HCT116 (cell line): ENCODE measurements at regions not wholly inside any gene's neighbourhood (a gene's known extent, or its start where the extent isn't known, plus 50 kb on each side); places are given as distances from the start of the nearest gene placed in this dataset.

Experiments
- ATAC-seq: fragments of 200-7000 bp; cut with Tn5 transposase; 2 replicates; pipeline ENCODE4 v1.9.1; 2020; ENCODE audit warnings: mild to moderate bottlenecking, moderate library complexity
- BruUV-seq: library from RNA; stranded (reverse); fragments of 400-500 nt; replicated peaks from 2 replicates; lab custom pipeline; 2021; lab: Mats Ljungman, UMichigan
- CTCF ChIA-PET: fragments of 300-600 bp; sonication (Branson Sonifier 250); formaldehyde crosslinking; loops from one replicate; lab custom pipeline; 2021; ENCODE audit warnings: antibody characterized with exemption; lab: Charles Lee
- POLR2A ChIA-PET: fragments of 300-600, 350-600 bp; sonication (Branson Sonifier 250); formaldehyde crosslinking; loops from one replicate; lab custom pipeline; 2021; ENCODE audit warnings: antibody characterized with exemption; lab: Charles Lee
- RAD21 ChIA-PET, 2 experiments: fragments of 300-600 bp; sonication (Branson Sonifier 250); formaldehyde crosslinking; loops; one replicate each; lab custom pipeline; 2023; ENCODE audit warnings: low total read pairs in 2 of 2; ENCODE audit not compliant: uncharacterized antibody in 2 of 2, unreplicated experiment in 2 of 2, low non-redundant PET in 1 of 2; lab: Charles Lee
- DNase-seq: peaks from one replicate; pipeline ENCODE4 v3.0.0-alpha.2; 2010; ENCODE audit warnings: low read depth, low spot score
- H2AFZ ChIP-seq: fragments of 200-600 bp; shearing (Covaris generic), sonication (generic); 2 replicates; pipeline ENCODE4 v1.6.1; 2017; ENCODE audit warnings: low read depth, mixed run types, mixed read lengths, antibody characterized with exemption, low read length; ENCODE audit not compliant: poor library complexity, severe bottlenecking
- H3K27ac ChIP-seq: 2 replicates; pipeline ENCODE4 v1.5.1; 2012; ENCODE audit warnings: low read depth, low read length
- H3K27me3 ChIP-seq: fragments of 200-600 bp; sonication (generic); 2 replicates; pipeline ENCODE4 v1.6.1; 2016; ENCODE audit warnings: mixed run types, low read length, mixed read lengths; ENCODE audit not compliant: insufficient read depth
- H3K36me3 ChIP-seq, 2 experiments: fragments of 200-500 bp in 1 of 2; fragments of 200-600 bp in 1 of 2; sonication (Bioruptor generic) in 1 of 2; sonication (generic) in 1 of 2; 2 replicates each; pipeline versions ENCODE4 v1.5.1 to v1.6.1; 2014 to 2016; ENCODE audit warnings: low read length in 2 of 2, inconsistent platforms in 1 of 2, mixed read lengths in 1 of 2, mixed run types in 1 of 2; ENCODE audit not compliant: insufficient read depth in 2 of 2, control insufficient read depth in 1 of 2
- H3K4me1 ChIP-seq, 2 experiments: fragments of 200-600 bp in 1 of 2; sonication (generic) in 1 of 2; 2 replicates each; pipeline versions ENCODE4 v1.5.1 to v1.6.1; 2012 to 2017; ENCODE audit warnings: low read length in 2 of 2, inconsistent platforms in 1 of 2, mild to moderate bottlenecking in 1 of 2, mixed read lengths in 1 of 2, mixed run types in 1 of 2, moderate library complexity in 1 of 2; ENCODE audit not compliant: insufficient read depth in 2 of 2, control insufficient read depth in 1 of 2
- H3K4me2 ChIP-seq: fragments of 200-600 bp; sonication (generic); 2 replicates; pipeline ENCODE4 v1.6.1; 2017; ENCODE audit warnings: mixed run types, low read length, mixed read lengths
- H3K4me3 ChIP-seq, 2 experiments: fragments of 200-600 bp in 1 of 2; sonication (generic) in 1 of 2; replicated peaks in 1 of 2; 2 replicates each; pipeline ENCODE4 v1.5.1; 2011 to 2016; ENCODE audit warnings: low read length in 2 of 2, control low read depth in 1 of 2, low read depth in 1 of 2, mild to moderate bottlenecking in 1 of 2, mixed read lengths in 1 of 2, mixed run types in 1 of 2
- H3K79me2 ChIP-seq: fragments of 200-600 bp; sonication (generic); 2 replicates; pipeline ENCODE4 v1.6.1; 2017; ENCODE audit warnings: mild to moderate bottlenecking, mixed run types, low read length, moderate library complexity, mixed read lengths; ENCODE audit not compliant: insufficient read depth
- H3K9ac ChIP-seq: fragments of 200-600 bp; sonication (generic); 2 replicates; pipeline ENCODE4 v1.6.1; 2016; ENCODE audit warnings: low read length, mixed read lengths
- H3K9me2 ChIP-seq: fragments of 200-600 bp; sonication (generic), shearing (Covaris generic); 2 replicates; pipeline ENCODE4 v1.6.1; 2017; ENCODE audit warnings: mixed run types, mild to moderate bottlenecking, moderate library complexity; ENCODE audit not compliant: insufficient read depth
- H3K9me3 ChIP-seq, 2 experiments: fragments of 200-500 bp in 1 of 2; fragments of 200-600 bp in 1 of 2; sonication (Bioruptor generic) in 1 of 2; sonication (generic) in 1 of 2; 2 replicates each; pipeline ENCODE4 v1.6.1; 2014 to 2017; ENCODE audit warnings: low read length in 2 of 2, mixed read lengths in 2 of 2, inconsistent platforms in 1 of 2, low read depth in 1 of 2, mild to moderate bottlenecking in 1 of 2, mixed run types in 1 of 2, moderate library complexity in 1 of 2; ENCODE audit not compliant: control insufficient read depth in 1 of 2, insufficient read depth in 1 of 2
- H4K20me1 ChIP-seq: fragments of 200-600 bp; sonication (generic), shearing (Covaris generic); 2 replicates; pipeline ENCODE4 v1.6.1; 2017; ENCODE audit warnings: mixed run types, mild to moderate bottlenecking, moderate library complexity; ENCODE audit not compliant: insufficient read depth
- CBX3 ChIP-seq: IDR thresholded peaks from 2 replicates; pipeline ENCODE4 v1.6.1; 2012; ENCODE audit warnings: low read depth
- CEBPB ChIP-seq: IDR thresholded peaks from 2 replicates; pipeline ENCODE4 v1.6.1; 2012; ENCODE audit warnings: low read depth
- EGR1 ChIP-seq: IDR thresholded peaks from 2 replicates; pipeline ENCODE4 v1.6.1; 2012; ENCODE audit warnings: low read depth
- ELF1 ChIP-seq: IDR thresholded peaks from 2 replicates; pipeline ENCODE4 v1.6.1; 2012; ENCODE audit warnings: low read depth, borderline replicate concordance
- EZH2phosphoT487 ChIP-seq: fragments of 200-600 bp; IDR thresholded peaks from 2 replicates; pipeline ENCODE4 v1.6.1; 2018; ENCODE audit warnings: antibody characterized with exemption, borderline replicate concordance
- FOSL1 ChIP-seq: IDR thresholded peaks from 2 replicates; pipeline ENCODE4 v1.6.1; 2012; ENCODE audit warnings: low read depth
- JUND ChIP-seq: IDR thresholded peaks from 2 replicates; pipeline ENCODE4 v1.6.1; 2012
- SIN3A ChIP-seq: IDR thresholded peaks from 2 replicates; pipeline ENCODE4 v1.6.1; 2012; ENCODE audit warnings: low read depth
- intact Hi-C: fragments of 100-400 bp; cut with micrococcal nuclease; formaldehyde crosslinking; loops from 2 replicates; pipeline ENCODE4 v1.10.0; 2022
- TF ChIP-seq, protein P1 (sequence below): IDR thresholded peaks from 2 replicates; pipeline ENCODE4 v1.6.1; 2012; ENCODE audit warnings: low read depth
- TF ChIP-seq, protein P2 (sequence below): IDR thresholded peaks from 2 replicates; pipeline ENCODE4 v1.6.1; 2012
- TF ChIP-seq, protein P3 (sequence below): IDR thresholded peaks from 2 replicates; pipeline ENCODE4 v1.6.1; 2012

DNA sequence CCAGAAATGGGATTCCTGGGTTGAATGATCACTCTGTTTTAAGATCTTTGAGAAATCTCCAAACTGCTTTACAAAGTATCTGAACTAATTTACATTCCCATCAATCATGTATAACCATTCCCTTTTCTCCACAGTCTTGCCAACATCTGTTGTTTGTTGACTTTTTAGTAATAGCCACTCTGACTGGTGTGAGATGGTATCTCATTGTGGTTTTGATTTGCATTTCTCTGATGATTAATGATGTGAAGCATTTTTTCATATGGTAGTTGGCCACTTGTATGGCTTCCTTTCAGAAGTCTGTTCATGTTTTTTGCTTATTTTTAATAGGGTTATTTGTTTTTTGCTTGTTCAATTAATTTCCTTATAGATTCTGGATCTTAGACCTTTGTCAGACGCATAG is 211.8 kb upstream of the AVPR1A start (continued):
- TF ChIP-seq, protein P1, sequence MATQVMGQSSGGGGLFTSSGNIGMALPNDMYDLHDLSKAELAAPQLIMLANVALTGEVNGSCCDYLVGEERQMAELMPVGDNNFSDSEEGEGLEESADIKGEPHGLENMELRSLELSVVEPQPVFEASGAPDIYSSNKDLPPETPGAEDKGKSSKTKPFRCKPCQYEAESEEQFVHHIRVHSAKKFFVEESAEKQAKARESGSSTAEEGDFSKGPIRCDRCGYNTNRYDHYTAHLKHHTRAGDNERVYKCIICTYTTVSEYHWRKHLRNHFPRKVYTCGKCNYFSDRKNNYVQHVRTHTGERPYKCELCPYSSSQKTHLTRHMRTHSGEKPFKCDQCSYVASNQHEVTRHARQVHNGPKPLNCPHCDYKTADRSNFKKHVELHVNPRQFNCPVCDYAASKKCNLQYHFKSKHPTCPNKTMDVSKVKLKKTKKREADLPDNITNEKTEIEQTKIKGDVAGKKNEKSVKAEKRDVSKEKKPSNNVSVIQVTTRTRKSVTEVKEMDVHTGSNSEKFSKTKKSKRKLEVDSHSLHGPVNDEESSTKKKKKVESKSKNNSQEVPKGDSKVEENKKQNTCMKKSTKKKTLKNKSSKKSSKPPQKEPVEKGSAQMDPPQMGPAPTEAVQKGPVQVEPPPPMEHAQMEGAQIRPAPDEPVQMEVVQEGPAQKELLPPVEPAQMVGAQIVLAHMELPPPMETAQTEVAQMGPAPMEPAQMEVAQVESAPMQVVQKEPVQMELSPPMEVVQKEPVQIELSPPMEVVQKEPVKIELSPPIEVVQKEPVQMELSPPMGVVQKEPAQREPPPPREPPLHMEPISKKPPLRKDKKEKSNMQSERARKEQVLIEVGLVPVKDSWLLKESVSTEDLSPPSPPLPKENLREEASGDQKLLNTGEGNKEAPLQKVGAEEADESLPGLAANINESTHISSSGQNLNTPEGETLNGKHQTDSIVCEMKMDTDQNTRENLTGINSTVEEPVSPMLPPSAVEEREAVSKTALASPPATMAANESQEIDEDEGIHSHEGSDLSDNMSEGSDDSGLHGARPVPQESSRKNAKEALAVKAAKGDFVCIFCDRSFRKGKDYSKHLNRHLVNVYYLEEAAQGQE, result no peak
- no peak for TF ChIP-seq FOSL1
- TF ChIP-seq, protein P2, sequence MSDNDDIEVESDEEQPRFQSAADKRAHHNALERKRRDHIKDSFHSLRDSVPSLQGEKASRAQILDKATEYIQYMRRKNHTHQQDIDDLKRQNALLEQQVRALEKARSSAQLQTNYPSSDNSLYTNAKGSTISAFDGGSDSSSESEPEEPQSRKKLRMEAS, result no peak

DNA sequence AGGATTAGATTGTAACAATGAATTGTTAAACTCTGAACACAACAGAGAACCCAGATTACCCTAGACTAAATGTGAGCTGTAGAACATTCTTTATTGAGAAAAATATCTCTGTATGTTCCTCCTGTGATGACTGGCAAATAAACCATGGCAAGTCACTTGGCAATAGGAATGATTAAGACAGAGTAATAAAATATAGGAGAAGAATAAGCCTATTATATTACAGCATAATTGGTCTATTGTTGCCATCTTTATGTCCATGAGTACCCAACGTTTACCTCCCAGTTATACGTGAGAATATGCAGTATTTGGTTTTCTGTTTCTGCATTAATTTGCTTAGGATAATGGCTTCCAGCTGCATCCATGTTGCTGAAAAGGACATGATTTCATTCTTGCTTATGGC is 211.2 kb upstream of the AVPR1A start:
- no peak for ATAC-seq
- H3K9ac ChIP-seq, result no peak overlapping the region
- DNase-seq, result no peak
- RAD21 ChIA-PET, result no interaction called here
- H3K4me2 ChIP-seq, result no peak overlapping the region
- no peak overlapping the region for H2AFZ ChIP-seq
- CTCF ChIA-PET, result no interaction called here
- H3K9me3 ChIP-seq, result no peaks in the 10 kb centered on the region
- H3K4me1 ChIP-seq, result no peaks in the 10 kb centered on the region
- no peaks in the 10 kb centered on the region for H3K79me2 ChIP-seq
- H4K20me1 ChIP-seq, result no peaks in the 10 kb centered on the region
- TF ChIP-seq CEBPB (no peak), CBX3 (no peak), FOSL1 (no peak), JUND (no peak), ELF1 (no peak), SIN3A (no peak), EZH2phosphoT487 (no peak), EGR1 (no peak)
- TF ChIP-seq, protein P1, result no peak
- TF ChIP-seq, protein P3, sequence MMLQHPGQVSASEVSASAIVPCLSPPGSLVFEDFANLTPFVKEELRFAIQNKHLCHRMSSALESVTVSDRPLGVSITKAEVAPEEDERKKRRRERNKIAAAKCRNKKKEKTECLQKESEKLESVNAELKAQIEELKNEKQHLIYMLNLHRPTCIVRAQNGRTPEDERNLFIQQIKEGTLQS, result no peak
- TF ChIP-seq, all 23 proteins: peak for 0
- H3K9me2 ChIP-seq, result no peaks in the 10 kb centered on the region
- no peaks in the 10 kb centered on the region for H3K27me3 ChIP-seq
- H3K4me3 ChIP-seq, result no peak overlapping the region
- BruUV-seq, result no TSS peak
- no peaks in the 10 kb centered on the region for H3K36me3 ChIP-seq
- intact Hi-C loops, result no loop called here
- no peak overlapping the region for H3K27ac ChIP-seq
- POLR2A ChIA-PET, result no interaction called here
